NCI-H128 (cell line): ENCODE measurements at regions not wholly inside any gene's neighbourhood (a gene's known extent, or its start where the extent isn't known, plus 50 kb on each side); places are given as distances from the start of the nearest gene placed in this dataset.

Experiments
- DNase-seq: peaks from one replicate; lab custom pipeline; 2025; ENCODE audit not compliant: unreplicated experiment; lab: John Stamatoyannopoulos, UW

DNA sequence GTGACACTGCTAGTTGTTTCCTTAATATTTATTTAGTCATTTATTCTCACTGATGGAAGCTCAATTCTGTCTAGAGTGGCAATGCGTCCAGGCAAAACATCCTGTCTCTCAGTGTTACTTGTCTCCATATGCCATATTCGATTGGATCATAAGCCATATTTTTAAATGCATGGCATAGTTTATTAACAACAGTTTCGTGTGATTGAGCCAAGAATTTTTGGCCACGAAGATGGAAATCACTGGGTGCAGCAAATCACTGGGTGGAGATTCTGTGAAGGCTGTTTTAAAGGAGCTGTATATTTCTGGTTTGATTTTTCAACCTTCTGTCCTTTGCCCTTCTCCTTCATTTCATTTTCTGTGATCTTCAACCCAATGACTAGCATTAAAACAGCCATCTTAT lies 205.2 kb downstream of the JRKL start:
- no peak for DNase-seq

DNA sequence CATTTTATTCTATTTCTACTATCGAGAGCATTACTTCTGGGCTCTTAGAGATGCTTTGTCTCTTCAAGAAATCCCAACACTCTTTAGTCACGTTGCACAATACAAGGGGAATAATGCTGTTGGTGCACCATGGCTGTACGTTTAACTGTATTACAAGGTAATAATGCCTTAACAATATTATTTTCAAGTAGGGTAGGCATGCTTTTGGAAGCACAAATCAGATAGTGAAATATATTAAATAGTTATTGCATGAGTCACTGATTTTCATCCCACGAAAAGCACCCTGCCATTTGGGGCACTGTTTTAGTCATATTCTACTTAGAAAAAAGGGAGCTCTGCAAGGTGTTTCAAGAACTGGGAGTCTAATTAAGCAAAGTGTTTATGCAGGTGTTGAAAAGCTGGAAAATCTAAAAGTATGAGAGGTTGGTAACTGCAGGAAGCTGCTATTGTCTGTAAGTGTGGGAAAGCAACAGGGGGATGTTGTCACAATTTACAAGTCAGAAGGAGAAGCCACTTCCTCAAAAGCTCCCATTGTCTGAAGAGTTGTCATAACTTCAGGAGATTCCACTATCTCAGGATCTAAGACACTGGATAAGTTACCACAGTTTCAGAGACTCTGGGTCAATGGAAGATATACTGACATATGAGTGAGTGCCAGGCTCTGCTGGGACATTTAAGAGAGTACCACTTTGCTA lies 218.2 kb downstream of the JRKL start:
- DNase-seq: no peak

DNA sequence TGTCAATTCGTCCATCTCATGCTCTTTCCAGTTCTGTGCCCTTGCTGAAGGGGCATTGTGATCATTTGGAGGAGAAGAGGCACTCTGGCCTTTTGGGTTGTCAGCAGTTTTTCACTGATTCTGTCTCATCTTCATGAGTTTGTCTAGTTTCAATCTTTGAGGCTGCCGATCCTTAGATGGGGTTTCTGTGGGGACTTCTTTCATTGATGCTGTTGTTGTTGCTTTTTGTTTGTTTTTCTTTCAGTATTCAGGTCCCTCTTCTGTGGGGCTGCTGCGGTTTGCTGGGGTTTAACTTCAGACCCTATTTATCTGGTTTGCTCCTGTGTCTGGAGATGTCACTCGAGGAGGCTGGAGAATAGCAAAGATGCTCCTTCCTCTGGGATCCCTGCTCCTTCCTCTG lies 224.3 kb downstream of the JRKL start:
- DNase-seq: no peak

DNA sequence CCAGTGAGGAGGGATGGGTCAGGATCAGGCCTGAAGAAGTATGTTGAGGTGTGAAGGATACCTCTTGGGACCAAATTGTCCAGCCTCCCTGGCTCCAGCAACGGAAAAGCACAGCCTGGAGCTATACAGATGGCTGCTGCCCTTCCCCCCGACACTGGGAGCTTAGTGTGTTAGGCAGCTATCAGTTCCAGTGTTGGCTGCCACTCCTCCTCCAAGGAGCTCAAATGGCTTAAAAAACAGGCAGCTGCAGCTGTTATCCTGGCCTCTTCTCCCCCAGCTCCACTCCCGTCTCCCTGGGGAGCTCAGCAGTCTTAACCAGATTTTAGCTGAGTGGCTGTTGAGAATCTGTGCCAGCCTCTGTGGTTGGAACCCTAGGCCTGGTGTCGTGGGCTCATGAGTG lies 225.0 kb downstream of the JRKL start:
- DNase-seq: no peak

DNA sequence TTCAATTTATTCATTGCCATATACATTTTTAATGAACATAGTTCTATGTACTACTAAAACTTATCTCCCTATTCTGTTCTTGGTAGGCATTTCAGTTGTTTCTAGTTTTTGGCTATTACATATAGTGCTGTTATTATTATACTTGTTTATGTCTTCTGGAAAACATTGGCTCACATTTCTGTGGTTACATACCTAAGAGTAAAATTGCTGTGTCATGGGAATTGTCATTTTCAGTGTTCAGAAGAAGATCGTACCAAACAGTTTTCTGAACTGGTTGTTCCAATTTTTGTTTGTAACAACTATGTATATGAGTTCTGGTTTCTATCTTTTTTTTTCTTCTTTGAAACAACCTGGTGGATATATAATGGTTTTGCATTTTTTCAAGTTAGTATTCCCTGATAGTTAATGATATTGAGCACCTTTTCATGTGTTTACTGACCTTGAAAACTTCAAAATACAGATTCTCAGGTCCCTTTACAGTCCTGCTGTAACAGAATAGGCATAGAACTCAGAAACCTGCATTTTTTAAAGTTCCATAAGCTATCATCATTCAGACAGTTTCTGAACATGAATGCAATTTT lies 230.7 kb downstream of the JRKL start:
- no peak for DNase-seq

DNA sequence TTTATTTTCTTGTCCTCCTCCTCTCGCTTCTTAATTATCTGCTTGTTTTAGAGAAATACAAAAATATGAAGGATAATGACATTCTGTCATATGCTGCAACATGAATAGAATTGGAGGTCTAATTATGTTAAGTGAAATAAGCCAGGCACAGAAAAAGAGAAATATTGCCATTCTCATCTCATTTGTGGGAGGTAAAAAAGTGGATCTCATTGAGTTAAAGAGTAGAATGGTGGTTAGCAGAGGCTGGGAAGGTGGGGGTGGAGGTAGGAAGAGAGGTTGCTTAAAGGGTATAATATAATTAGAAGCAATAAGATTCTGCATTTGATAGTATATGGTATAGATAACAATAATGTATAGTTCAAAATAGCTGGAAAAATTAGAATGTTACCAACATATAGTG lies 231.3 kb downstream of the JRKL start:
- no peak for DNase-seq

DNA sequence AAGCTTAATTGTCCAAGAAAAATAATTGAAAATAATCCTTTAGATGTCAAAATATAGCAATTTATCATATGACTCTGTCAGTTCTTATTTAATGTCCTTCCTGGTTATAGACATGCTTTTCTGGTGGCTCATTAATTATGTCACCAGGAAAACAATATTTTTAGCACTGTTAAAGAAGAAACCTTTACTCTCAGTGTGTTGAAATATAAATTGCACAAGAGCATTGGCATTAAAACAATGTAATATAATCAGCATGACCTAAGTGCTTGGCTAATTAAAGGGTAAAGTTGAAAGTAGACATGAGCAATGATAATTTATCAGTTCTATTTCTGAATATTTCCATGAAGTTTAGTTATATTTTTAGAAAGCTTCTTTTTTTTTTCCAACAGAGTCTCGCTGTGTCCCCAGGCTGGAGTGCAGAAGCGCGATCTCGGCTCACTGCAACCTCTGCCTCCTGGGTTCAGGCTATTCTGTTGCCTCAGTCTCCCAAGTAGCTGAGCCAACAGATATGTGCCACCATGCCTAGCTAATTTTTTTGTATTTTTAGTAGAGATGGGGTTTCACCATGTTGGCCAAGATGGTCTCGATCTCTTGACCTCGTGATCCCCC lies 232.3 kb downstream of the JRKL start:
- no peak for DNase-seq

DNA sequence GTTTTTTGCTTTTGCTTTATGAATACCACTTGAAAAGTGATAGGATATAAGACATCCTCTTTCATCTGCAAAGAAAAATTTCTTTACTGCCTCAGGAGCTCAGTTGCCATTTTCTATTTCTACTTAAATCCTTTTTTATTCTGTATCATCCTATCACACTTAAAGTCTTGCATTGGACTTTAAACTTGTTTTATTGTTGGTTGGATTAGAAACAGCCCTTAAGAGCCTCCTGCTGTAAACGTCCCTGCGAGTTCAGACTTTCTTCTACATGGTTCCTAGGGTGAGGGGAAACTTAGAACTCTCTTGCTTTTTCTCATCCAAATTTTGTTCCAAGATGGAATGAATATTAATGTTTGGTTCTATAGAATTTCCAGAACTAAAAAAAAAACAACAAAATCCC lies 234.3 kb downstream of the JRKL start:
- DNase-seq: no peak

DNA sequence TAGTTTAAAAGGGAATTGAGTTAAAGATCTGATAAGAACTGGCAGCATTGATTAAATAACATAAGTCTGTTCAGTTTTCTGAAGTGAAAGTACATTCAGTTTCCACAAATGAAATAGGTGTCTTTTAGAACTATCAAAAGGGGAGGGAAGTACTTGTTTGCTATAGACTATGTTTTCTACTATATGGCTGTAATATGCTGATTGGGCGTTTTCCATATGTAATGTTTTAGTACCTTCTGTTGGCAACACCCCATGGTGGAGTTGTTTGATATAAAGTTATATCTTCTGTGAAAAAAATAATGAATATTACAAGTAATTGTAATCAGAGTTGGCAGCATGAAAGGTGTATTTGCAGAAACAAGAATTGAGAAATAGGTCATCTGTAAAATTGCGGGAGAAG lies 237.6 kb downstream of the JRKL start:
- no peak for DNase-seq

DNA sequence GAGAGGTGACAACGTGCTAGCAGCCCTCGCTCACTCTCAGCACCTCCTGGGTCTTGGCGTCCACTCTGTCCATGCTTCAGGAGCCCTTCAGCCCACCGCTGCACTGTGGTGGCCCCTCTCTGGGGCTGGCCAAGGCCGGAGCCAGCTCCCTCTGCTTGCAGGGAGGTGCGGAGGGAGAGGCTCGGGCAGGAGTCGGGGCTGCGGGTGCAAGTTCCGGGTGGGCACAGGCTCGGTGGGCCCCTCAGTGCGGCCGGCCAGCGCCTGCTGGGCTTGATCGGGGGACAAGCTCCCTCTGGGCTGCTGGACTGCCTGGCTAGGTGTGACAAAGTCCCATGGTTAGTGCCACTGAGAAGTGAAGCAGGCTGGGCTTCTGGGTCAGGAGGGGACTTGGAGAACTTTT lies 245.8 kb downstream of the JRKL start:
- DNase-seq: no peak

DNA sequence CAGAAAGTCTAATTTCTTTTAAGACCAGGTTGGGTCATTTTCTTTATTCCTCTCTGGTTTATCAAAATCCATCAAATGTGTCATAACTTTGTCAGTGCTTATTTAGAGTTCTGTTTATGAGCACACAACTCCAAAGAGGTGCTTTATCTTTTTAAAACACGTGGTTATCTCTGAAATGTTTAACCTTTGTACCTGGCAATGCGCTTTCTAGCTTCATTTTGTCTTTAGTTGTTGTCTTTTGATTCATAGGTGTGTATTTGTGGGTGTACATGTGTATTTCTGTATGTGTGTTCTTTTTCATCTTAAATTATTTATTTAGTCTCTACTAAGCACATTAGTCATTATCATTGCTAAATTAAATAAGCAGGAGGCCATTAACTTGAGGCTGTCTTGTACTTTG lies 251.4 kb downstream of the JRKL start:
- no peak for DNase-seq

DNA sequence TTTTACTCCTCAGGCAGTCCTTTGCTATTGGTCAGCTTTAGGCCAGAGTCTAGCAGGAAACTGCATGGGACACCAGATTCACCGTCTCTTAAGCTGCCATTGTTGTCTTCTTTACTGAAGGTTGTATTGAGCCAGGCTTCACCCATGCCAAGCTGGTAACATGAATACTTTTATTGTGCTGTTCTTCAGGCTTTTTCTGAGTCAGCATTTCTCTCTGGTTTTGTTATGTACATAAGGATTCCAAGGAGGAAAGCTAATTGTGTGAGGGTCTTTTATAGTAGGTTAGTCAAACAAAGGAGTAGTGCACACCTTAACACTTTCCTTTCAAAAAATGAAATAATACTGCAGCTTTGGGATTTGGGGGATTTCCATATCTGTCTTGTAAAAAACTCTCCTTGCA lies 252.8 kb downstream of the JRKL start:
- DNase-seq: no peak

DNA sequence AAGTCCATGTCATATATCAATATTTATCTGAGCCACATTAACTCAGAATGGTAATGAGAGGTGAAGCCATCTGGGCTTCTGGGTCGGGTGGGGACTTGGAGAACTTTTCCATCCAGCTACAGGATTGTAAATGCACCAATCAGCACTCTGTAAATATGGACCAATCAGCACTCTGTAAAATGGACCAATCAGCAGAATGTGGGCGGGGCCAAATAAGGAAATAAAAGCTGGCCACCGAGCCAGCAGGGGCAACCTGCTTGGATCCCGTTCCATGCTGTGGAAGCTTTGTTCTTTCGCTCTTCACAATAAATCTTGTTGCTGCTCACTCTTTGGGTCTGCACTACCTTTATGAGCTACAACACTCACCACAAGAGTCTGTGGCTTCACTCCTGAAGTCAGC lies 253.4 kb downstream of the JRKL start:
- DNase-seq: no peak

DNA sequence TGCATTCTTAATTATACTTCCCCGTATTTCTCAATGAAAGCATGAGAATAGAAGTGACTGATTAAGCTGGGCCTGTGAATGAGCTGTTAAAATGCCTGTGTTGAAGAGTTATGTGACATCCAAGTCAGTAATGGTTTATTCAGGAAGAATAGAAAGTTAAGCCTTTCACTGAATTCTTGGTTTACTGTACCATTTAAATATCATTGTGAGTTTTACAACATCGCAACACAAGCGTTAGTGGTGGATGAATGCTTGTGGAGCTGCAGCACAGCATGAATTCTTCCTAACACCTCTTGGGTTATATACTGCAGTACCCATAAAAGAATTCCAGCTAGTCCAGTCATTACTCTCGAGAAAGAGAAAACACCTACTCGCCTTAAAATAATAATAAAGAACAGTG lies 257.8 kb downstream of the JRKL start:
- DNase-seq: no peak

DNA sequence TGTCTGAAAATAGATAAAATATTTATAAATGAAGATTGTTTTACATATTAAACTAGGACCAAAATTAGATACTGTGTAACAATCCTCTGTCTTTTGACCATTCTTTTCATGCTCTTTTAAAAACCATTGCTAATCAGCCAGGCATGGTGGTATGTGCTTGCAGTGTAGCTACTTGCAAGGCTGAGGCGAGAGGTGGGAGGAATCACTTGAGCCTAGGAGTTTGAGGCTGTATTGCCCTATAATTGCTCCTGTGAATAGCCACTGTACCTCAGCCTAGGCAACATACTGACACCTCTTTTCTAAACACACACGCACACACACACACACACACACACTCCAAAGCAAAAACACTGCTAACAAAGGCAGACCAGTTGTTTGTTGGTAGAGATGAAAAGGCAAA lies 259.2 kb downstream of the JRKL start:
- no peak for DNase-seq

DNA sequence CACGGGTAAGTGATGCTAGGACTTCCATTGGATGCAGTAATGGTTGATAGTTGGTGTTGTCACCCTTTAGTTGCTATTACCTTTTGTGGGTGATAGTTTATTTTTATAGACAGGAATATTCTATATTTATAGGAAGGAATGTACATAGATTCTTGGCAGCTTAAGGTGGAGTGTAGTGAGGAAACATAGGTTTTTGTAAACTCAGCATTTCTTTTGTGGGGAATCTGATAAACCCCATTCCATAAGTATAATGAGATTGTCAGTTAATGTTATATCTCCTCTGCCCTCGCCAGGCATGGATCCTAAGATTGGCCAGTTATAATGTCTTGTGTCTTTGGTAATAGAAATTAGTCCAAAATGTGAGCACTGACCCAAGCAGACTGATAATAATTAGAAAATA lies 262.7 kb downstream of the JRKL start:
- DNase-seq: no peak

DNA sequence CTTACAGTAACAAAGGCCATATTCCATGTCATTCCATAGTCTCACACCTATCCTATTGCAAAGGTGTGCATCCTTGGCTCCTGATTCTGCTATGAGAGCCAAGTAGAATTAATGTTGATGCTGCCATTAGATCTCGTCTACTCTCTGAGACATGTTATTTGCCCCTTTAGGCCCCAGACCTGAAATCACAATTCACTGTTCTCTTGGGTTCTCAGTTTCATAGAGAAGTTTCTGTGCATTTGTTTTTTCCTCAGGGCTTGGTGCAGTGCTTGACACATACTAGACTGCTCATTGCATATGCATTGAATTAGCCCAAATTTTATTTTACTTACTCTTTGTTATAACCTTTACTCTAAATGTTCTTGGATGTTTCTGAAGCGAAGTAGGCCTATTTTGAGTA lies 265.7 kb downstream of the JRKL start:
- no peak for DNase-seq

DNA sequence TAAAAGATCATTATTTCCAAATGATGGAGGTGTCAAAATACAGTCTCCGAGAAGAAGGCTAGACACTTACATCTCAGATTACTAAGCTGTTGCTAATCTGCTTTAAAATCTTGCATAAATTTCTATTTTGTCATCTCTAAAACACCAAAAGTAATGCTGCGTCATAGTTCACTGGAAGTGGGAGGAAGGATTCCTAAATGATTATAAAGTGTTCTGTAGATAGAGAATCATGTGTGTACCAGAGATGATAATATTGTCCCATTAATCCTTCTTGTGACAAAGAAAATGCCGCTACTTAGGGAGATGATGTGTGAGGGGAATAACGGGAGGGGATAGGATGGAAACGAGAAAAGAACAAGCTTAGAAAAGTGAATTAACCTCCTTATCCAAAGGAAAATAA lies 268.6 kb downstream of the JRKL start:
- DNase-seq: no peak

DNA sequence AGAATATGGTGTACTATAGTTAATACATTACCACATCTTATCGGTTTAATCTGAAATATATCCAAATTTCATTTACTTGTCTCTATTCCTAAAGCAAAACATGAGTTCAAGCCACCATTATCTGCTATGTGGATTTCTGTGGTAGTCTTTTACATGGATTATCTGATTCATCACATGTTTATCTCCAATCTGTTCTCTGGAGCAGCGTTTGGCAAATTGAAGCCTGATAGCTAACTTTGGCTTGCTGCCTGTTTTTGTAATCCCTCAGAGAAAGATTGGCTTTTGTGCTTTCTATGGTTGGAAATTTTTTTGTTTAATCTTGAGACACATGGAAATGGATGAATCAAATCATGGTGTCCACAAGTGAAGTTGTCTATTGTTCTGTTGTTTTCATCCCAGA lies 274.3 kb downstream of the JRKL start:
- DNase-seq: no peak

DNA sequence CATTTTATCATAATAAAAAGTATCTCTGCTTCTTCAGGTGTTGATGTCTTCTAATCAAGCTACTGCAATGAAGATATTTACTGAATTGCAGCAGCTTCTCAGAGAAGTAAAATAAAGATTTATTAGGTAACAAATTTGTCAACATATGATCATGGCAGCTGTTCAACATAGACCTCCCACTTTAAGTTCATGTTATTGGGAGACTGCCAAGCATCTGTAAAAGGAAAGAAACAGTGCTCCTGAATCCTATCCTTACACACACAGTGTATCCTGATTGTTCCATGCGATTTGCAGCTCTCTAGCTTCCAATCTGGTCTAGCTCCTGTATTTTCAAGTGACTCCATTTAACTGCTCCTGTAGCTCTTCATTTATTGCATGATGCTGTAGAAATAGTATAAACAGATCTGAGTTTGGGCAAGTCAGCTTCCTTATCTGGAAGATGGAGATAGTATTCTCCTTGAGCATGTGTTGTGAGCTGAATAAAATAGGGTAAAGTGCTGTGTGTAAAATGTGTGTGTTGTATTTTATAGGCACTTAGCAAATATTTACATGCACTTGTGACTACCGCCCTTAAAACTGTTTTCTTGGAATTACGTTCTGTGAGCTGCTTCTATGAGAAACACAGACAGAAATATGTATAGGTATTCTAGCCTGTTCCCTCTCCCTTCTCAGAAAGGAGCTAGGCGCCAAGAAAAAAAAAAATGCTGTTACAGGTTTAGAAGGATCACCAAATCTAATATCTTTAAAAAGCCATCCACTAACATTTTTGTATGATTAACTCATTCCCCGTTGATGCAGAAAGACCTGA lies 290.6 kb downstream of the JRKL start:
- DNase-seq: no peak

DNA sequence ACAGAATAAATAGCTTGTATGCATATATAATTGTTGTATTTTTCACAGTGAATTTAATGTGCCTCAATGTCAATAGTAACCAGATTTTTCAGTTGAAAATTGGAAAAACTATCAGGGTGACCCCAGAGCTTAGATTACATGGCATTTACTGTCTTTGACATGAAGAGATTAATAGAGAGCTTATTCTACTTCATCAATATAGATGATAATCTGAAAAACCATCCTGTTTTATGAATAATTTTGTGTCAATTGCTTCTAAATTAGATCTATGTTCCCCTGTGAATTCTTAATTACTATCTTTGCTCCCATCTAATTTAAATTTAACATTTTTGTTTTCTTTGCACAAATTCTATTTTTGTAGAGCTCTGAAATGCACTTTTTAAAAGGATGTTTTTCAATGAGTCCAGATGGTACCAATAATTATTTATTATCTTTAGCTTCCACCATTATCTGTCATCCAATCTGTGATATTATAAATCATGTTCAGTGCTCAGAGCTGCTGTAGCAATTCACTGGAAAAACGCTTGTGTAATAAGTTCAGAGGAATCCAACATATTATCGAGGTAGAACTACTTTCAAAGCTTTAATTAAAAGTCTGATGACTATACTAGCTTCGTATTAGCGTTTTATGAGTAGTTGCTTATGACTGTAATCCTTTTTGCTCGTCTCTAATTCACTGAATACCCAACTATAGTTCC lies 291.4 kb downstream of the JRKL start:
- no peak for DNase-seq
